ENCODE measurements at regions not wholly inside any gene's neighbourhood (a gene's known extent, or its start where the extent isn't known, plus 50 kb on each side); places are given as distances from the start of the nearest gene placed in this dataset.
A peak's percentile ranks its signal among the peaks of the same experiment; 100 is the strongest.

DNA sequence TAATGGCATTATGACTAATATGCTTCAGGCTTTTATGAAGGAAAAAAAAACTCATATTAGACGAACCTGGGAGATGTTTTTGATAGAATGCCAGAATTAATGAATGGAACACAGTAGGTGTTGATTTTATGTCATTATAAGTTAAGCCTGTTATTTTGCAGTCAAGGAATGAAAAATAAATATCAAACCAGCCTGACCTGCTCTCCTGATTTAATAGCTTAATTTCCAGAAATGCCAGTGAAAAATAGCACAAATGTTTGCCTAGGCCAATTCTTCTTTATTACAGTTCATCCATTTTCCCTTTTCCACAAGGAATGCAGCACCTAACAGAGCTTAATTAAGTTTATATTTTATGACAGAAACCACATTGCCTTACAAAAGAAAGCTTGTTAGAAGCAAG, 292.0 kb downstream of the TBL1XR1 start:
- peak; percentile 26 for DNase-seq (ENCODE audit: low read depth)
- in situ Hi-C loops (cut with HindIII; ENCODE audit: low pct_unique_long_range_greater_than_20kb, low sequenced_read_pairs): no loop called here

DNA sequence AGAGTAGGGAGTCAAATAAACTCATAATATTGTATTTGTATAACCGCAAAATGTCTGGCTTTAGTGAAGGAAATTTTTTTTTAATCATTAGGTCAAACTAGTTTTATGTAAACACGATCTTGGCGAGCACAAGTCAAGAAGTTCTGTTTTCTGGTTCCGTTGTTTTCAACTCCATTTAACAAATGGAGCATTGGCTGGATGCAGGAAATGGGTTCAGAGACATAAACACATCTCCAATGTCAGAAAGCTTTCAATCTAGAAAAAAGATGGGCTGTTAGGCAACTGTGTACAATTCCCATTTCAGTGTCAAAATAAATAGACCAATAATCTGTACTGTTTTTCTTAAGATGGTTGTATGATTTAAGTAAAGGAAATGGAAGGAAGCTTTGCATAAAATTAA, 292.8 kb downstream of the TBL1XR1 start:
- in situ Hi-C loops (cut with HindIII; ENCODE audit: low pct_unique_long_range_greater_than_20kb, low sequenced_read_pairs): no loop called here
- DNase-seq (ENCODE audit: low read depth): no peak

DNA sequence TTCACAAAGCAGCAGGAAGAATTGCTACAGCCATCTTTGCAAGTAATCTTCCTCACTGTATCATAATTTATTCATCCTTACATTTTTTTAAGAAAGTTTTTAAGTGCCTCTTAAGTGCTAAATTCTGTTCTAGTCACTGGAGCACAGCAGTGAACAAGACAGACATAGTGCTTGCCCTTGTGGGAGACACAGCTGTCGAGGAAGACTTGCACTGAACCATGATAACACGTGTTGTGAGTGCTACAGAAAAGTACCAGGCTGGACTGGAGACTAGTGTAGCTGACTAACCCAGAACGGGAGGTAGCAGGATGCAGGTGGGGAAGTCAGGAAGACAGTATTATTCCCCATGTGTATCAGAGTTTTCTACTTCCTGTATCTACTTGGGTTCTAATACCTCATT, 300.6 kb downstream of the TBL1XR1 start:
- no peak for DNase-seq (ENCODE audit: low read depth)
- in situ Hi-C loops (cut with HindIII; ENCODE audit: low pct_unique_long_range_greater_than_20kb, low sequenced_read_pairs): no loop called here

DNA sequence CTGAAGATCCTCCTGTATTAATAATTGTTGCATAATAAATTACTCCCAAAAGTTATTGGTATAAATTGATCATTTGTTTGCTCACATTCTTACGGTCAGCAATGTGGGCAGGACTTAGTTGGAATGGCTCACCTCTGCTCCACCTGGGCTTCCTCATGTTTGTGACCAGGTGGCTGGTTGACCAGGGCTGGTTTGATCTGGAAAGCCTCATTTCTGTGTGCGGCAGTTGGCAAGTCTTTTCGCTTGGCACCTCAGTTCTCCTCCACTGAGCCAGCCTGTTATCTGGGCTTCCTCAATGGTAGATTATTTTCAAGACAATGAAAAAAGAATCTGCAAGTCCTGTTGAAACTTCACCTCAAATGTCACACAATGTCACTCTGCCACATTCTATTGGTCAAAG, 301.1 kb downstream of the TBL1XR1 start:
- in situ Hi-C loops (cut with HindIII; ENCODE audit: low pct_unique_long_range_greater_than_20kb, low sequenced_read_pairs): no loop called here

DNA sequence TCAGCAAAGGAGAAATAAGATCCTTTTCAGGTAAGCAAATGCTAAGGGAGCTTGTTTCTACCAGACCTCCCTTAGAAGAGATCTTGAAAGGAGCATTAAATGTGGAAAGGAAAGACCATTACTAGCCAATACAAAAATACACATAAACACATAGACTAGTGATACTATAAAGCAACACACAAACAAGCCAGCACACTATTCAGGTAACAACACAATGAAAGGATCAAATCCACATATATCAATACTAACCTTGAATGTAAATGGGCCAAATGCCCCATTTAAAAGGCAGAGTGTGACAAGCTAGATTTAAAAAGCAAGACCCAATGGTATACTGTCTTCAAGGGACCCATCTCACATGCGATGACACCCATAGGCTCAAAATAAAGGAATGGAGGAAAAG, 317.6 kb downstream of the TBL1XR1 start:
- DNase-seq (ENCODE audit: low read depth): no peak
- in situ Hi-C loops (cut with HindIII; ENCODE audit: low pct_unique_long_range_greater_than_20kb, low sequenced_read_pairs): no loop called here

More for the DNA sequence above, 301.1 kb downstream of the TBL1XR1 start:
- DNase-seq (ENCODE audit: low read depth): no peak

DNA sequence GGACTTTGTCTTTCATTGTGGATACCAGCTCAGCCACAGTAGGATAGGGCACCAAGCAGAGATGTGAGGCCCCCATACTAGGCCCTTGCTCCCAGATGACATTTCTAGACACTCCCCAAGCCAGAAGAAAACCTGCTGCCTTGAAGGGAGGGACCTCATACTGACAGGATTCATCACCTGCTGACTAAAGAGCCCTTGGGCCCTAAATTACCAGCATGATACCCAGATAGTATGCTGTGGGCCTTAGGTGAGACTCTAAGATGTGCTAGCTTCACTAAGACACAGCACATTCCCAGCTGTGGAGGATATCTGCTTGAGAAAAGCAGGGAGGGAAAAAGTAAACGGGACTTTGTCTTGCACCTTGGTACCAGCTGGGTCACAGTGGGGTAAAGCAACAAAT, 324.0 kb downstream of the TBL1XR1 start:
- no peak for DNase-seq (ENCODE audit: low read depth)
- in situ Hi-C loops (cut with HindIII; ENCODE audit: low pct_unique_long_range_greater_than_20kb, low sequenced_read_pairs): no loop called here

DNA sequence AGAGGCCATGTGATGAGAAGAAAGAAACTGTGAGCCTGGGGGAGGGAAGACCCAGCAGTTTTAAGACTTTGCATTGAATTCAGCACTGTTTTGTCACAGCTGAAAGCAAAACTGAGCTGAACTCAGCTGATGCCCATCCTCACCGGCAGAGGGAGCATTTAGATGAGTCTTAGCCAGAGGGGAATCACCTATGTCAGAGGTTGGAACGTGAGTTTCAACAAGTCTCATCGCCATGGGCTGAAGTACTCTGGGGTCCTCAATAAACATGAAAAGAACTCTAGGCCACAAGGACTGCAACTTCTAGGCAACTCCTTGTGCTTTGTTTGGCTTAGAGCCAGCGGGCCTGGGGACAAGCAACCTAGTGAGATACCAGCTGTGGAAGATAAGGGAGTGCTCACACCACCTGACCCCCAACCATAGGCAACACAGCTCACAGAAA, 324.5 kb downstream of the TBL1XR1 start:
- in situ Hi-C loops (cut with HindIII; ENCODE audit: low pct_unique_long_range_greater_than_20kb, low sequenced_read_pairs): no loop called here
- peak; percentile 48 for DNase-seq (ENCODE audit: low read depth)

DNA sequence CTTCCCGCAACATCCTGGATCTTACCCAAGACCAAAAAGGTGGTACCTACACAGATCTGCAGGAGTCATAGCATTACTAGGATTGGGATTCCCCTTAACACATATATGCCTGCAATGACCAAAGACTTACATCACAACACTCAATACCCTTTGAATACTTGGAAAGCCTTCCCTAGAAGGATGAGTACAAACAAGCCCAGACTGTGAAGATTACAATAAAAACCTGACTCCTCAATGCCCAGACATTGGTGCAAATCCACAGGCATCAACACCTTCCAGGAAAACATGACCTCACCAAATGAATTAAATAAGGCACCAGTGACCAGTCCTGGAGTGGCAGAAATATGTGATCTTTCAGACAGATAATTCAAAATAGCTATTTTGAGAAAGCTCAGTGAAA, 326.8 kb downstream of the TBL1XR1 start:
- DNase-seq (ENCODE audit: low read depth): no peak
- in situ Hi-C loops (cut with HindIII; ENCODE audit: low pct_unique_long_range_greater_than_20kb, low sequenced_read_pairs): no loop called here

DNA sequence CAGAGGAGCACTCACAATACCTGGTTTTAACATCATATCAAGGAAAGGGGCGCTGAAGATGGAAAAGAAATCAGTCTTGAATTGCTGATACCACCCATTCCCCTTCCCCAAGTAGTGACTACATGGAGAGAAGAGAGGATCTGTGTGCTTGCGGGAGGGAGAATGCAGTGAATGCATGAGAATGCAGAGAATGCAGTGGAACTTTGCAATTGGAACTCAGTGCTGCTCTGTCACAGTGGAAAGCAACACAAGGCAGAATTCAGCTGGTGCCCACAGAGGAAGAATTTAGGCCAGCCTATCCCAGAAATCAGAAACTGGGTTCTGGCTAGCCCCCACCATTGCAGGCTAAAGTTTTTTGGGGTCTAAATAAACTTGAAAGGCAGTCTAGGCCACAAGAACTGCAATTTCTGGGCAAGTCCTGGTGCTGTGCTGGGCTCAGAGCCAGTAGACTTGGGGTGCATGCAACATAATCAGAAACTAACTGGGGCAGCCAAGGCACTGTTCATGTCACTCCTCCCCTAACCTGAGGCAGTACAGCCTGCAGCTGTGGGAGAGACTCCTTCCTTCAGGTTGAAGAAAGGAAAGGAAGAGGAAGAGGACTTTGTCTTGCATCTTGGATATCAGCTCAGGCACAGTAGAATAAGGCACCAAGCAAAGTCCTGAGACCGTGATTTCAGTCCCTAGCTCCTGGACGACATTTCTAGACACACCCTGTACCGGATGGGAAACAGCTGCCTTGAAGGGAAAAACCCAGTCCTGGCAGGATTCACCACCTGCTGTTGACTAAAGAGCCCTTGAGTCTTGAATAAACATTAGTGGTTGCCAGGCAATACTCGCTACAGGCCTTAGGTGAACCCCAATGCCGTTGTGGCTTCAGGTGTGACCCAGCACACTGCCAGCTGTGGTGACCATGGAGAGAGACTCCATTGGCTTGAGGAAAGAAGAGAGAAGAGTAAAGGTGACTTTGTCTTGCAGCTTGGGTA, 329.3 kb downstream of the TBL1XR1 start:
- no peak for DNase-seq (ENCODE audit: low read depth)
- in situ Hi-C loops (cut with HindIII; ENCODE audit: low pct_unique_long_range_greater_than_20kb, low sequenced_read_pairs): no loop called here

DNA sequence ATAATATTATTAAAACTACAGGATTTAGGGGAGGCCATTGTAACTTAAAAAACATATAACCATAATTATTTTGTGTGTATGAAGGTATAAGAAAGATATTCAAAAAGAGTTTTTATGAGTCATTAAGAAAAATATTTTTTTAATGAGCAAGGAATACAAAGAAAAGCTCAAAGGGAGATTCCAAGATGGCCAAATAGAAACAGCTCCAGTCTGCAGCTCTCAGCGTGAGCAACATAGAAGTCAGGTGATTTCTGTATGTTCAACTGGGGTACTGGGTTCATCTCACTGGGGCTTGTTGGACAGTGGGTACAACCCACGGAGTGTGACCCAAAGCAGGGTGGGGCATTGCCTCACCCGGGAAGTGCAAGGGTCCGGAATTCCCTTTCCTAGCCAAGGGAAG, 336.1 kb downstream of the TBL1XR1 start:
- in situ Hi-C loops (cut with HindIII; ENCODE audit: low pct_unique_long_range_greater_than_20kb, low sequenced_read_pairs): no loop called here
- no peak for DNase-seq (ENCODE audit: low read depth)

DNA sequence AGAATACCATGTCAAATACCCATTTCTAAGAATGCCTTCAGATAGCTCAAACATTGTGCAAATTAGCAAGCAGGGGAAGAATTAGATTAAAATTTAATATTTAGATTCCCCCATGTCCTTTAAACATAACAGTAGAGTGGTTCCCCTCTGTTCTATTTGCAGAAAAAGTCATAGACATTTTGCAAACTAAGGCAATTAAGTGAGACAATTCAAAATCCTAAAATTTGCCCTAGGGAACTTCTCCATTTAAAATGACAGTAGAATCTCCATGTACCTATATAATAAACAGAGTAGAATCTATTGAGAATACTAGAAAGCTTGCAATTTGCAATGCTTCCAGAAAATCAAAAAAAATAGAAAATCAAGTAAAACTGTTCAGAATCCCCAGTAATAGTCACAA, 340.6 kb downstream of the TBL1XR1 start:
- no peak for DNase-seq (ENCODE audit: low read depth)
- in situ Hi-C loops (cut with HindIII; ENCODE audit: low pct_unique_long_range_greater_than_20kb, low sequenced_read_pairs): no loop called here

DNA sequence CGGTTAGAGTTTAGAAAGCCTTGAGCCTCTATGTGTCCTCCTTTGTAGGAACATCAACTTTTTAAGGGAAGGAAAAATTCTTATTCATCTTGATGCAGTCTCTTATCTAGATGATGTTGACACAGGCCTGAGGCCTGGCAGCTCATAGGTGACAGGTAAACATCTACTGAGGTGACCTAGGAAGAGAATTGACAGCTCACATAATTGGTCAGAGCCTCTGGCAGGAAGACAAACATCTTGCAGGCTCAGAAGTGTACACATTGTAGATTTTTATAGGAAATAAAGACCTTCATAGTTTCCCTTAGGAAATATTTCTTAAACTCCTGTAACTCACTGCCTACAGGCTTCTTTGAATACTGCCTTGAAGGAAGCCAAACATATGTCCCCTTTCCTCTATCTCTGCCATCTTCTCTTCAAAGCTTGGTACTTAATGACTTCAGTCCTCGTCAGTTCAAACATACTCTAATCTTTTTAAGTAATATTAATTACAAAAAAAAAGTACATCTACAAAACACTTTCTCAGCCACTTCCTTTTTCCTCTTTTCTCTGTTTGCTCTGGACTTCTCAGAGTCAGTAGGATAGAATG, 341.3 kb downstream of the TBL1XR1 start:
- no peak for DNase-seq (ENCODE audit: low read depth)
- in situ Hi-C loops (cut with HindIII; ENCODE audit: low pct_unique_long_range_greater_than_20kb, low sequenced_read_pairs): no loop called here

DNA sequence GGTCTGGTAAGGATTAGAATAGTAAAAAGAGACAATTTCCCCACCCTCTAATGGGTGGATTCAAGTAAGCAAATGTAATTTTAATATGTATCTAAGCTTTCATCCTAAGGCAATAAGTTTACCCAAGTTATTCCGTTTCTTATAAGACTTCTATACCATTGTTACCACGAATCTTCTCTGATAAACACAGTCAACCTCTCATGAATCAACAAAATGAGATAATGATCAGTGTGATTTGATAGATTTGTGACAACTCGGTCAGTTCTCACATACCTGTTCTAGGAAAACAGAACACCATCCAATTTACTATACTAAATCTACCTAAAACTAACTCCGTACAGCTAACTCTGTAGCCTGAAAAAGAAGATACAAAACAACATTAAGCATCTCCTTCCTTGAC, 342.1 kb downstream of the TBL1XR1 start:
- in situ Hi-C loops (cut with HindIII; ENCODE audit: low pct_unique_long_range_greater_than_20kb, low sequenced_read_pairs): no loop called here
- DNase-seq (ENCODE audit: low read depth): no peak

DNA sequence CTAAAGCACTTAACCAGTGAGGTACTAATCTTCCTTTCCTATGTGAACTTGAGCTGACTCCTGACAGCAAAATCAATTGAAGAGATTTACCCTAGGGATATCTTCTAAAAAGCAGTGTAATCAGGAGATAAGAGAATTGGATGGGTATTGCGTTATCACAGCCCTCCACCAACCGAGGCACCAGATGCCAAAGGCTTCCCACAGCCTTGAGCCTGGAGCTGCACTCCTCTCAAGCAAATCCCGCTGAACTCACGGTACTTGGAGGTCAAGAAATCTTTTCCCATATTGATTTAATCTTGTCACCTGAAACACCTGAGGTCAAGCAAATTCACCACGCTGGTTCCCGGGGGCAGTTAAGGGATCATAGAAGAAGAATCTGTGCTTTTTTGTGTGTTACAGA, 346.8 kb downstream of the TBL1XR1 start:
- DNase-seq (ENCODE audit: low read depth): no peak
- in situ Hi-C loops (cut with HindIII; ENCODE audit: low pct_unique_long_range_greater_than_20kb, low sequenced_read_pairs): no loop called here

DNA sequence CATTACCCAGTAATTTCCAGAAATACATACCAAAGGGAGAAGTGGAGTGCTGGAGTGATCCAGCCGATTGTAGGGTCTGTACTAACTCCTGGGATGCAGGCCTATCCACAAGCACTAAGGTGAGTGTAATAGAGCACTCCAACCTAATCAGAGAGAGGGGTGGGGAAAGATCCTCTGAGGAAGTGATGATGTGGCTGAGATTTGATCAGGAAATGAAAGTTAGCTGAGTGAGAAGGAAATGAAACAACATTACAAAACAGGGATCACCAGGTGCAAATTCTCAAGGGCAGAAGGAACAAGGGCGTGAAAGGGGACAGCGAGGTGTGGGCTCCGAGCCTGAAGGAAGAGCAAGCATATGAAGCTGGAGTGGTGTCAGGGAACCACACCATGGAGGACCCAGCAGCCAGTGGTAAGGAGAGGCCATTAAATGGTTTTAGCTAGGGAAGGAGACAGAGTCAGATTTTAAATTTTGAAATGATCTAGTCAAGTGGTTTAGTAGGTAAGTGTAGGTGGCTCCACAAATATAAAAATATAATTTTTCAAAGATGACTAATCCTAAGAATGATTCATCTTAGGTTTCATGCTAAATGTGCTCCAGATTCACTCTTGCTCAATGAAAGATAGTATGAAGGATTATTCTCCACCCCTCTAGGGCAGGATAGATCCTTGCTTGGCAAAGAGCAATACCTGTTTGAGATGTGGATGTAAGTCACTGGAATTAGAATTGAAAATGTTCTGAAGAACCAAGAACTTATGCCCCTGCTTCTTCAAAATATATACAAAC, 348.7 kb downstream of the TBL1XR1 start:
- in situ Hi-C loops (cut with HindIII; ENCODE audit: low pct_unique_long_range_greater_than_20kb, low sequenced_read_pairs): no loop called here

DNA sequence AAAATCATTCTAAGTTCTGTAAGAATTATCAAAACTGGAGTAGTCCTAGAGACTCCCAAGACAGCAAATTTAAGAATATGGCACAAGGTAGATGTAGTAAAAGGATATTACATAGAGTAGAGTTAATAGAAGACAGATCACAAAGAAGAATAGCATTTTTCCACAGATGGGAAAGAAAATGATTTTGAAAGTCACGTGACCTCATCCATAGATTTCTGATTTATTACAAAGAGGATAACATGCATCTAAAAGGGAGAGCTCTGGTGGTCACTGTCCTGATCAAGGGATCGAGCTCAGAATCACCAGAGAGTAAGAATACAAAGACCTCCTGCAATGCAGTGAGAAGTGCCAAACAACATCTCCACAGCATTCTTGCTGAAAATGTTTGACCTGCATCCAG, 354.4 kb downstream of the TBL1XR1 start:
- in situ Hi-C loops (cut with HindIII; ENCODE audit: low pct_unique_long_range_greater_than_20kb, low sequenced_read_pairs): no loop called here
- no peak for DNase-seq (ENCODE audit: low read depth)

More for the DNA sequence above, 348.7 kb downstream of the TBL1XR1 start:
- DNase-seq (ENCODE audit: low read depth): no peak

DNA sequence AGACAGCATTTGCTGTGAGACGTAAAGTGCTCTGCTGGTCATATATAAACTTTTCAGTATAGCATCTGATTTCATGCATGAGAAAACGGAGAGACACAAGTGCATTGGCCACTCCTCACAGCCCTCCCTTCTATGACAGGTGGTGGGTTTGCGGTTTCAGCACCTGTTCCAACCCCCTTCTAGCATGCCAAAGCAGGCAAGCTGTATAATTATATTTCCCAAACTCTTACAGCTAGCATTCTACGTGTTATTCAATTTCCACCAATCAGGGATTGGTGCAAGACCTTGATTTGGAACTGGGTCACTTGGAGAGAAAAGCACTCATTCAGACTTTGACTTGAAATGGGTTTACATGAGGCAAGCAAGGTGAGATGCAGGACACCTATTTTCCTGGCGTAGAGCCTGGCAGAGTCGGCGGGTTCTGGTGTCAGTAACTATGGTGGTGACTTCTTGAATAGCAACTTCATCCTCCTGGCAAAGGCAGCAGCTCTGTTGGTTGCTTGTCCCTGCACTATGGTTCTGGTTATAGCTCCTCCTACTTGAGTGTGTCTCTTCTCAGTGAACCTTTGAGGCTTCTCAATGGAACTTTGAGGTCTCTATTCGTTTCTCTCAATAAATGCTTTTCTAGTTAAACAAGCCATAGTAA, 356.5 kb downstream of the TBL1XR1 start:
- no peak for DNase-seq (ENCODE audit: low read depth)
- in situ Hi-C loops (cut with HindIII; ENCODE audit: low pct_unique_long_range_greater_than_20kb, low sequenced_read_pairs): no loop called here

DNA sequence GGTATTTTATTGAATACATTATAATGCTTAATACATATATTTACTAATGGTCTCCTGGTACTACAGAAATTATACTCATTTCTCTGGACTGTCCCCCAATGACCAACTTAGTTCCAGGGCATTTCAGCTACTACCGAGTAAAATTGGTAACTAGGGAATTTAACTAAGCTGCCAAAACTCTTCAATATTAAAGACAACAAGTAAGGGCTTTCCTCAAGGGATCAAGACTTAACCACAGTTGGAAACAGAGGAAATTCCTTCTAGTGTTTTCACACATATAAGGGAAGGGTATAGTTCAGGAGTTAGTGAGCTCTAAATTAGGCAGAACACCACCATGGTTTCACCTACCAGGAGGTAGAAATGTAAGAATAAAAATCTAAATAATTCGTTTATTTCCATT, 357.4 kb downstream of the TBL1XR1 start:
- DNase-seq (ENCODE audit: low read depth): no peak
- in situ Hi-C loops (cut with HindIII; ENCODE audit: low pct_unique_long_range_greater_than_20kb, low sequenced_read_pairs): no loop called here

DNA sequence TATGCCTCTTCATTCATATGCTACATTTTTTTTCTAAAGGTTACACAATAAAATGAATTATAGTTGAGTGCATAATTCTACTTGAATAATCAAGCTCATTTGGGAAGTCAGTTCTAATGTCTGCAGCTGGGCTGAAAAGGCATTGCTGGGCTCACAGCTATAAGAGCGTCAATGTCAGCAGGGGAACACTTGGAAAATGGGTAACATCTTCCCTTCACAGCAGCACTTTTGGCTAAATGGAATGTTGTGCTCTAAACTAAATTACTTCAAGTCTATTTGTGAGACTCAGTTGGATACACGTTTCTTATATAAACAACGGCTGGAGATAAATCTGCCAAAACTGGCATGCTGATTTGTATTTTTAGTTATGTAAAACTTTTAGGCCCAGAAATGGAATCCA, 357.8 kb downstream of the TBL1XR1 start:
- in situ Hi-C loops (cut with HindIII; ENCODE audit: low pct_unique_long_range_greater_than_20kb, low sequenced_read_pairs): no loop called here
- DNase-seq (ENCODE audit: low read depth): no peak

Data from Caki2 (cell line).